Motor neuron (in vitro differentiated cells): ENCODE measurements at regions not wholly inside any gene's neighbourhood (a gene's known extent, or its start where the extent isn't known, plus 50 kb on each side); places are given as distances from the start of the nearest gene placed in this dataset.

Experiments
- ATAC-seq, 8 experiments: fragments of 200-7000 bp; cut with Tn5 transposase; replicated peaks in 6 of 8; 2 replicates each; pipeline ENCODE4 v1.8.0; 2021; ENCODE audit warnings: mild to moderate bottlenecking in 8 of 8, moderate library complexity in 8 of 8
- H3K27ac ChIP-seq, 2 donors: fragments of 250-450 bp; sonication (Bioruptor Pico); 2 replicates each; pipeline ENCODE4 v1.9.0; 2021; ENCODE audit warnings: antibody characterized with exemption in 2 of 2, mild to moderate bottlenecking in 2 of 2, moderate library complexity in 1 of 2
- H3K4me1 ChIP-seq, 2 donors: fragments of 250-450 bp; sonication (Bioruptor Pico); replicated peaks in 1 of 2; 2 replicates each; pipeline ENCODE4 v1.6.1; 2021; ENCODE audit warnings: antibody characterized with exemption in 2 of 2, mild to moderate bottlenecking in 2 of 2, moderate library complexity in 1 of 2
- H3K4me3 ChIP-seq, 5 donors: fragments of 250-450 bp; sonication (Bioruptor Pico); 2 replicates each; pipeline ENCODE4 v1.9.0; 2021; ENCODE audit warnings: antibody characterized with exemption in 5 of 5, mild to moderate bottlenecking in 5 of 5, moderate library complexity in 4 of 5
- WGBS, 10 experiments: fragments of 450-650 bp; shearing (Covaris generic); methylation state at CpG; one replicate each; pipeline ENCODE4 v1.0.0; 2022; 5-methylcytosine and 5-hydroxymethylcytosine counted together
- in situ Hi-C, 9 experiments: fragments of 400-800 bp; cut with MboI; loops; one replicate each; pipeline ENCODE4 v1.15.0; 2021; ENCODE audit warnings: low sequenced_read_pairs in 9 of 9, low pct_unique_long_range_greater_than_20kb in 2 of 9; ENCODE audit not compliant: unreplicated experiment in 9 of 9

GRCh38 chr15:93200837-93201226 is 111.8 kb upstream of the RGMA start:
- ATAC-seq, result no peak
- 10 to 100% (median 91%) methylated on average over 1 to 4 of the region's 4 CpGs; no CpG with 5 or more reads in 4 of the 10 experiments for WGBS, 10 experiments
- in situ Hi-C loops, result no loop called here

GRCh38 chr15:93200081-93200836 is 111.2 kb upstream of the RGMA start:
- Histone ChIP-seq H3K4me3 (no peak overlapping the region), H3K27ac (no peak overlapping the region), H3K4me1 (no peaks in the 10 kb centered on the region)
- WGBS, 10 experiments, result 5 to 69% (median 50%) methylated on average over 2 to 6 of the region's 6 CpGs; no CpG with 5 or more reads in 1 of the 10 experiments
- in situ Hi-C loops, result no loop called here
- ATAC-seq, result peak in 1 of 8 experiments; percentile 72

More at GRCh38 chr15:93200837-93201226, 111.8 kb upstream of the RGMA start:
- no peak overlapping the region for H3K27ac ChIP-seq
- H3K4me3 ChIP-seq, result no peak overlapping the region
- no peaks in the 10 kb centered on the region for H3K4me1 ChIP-seq

- Histone ChIP-seq H3K4me3 (no peak overlapping the region), H3K27ac (no peak overlapping the region), H3K4me1 (no peaks in the 10 kb centered on the region)
- in situ Hi-C loops, result no loop called here
- 6 to 100% (median 55%) methylated on average over 1 to 5 of the region's 5 CpGs; no CpG with 5 or more reads in 1 of the 10 experiments for WGBS, 10 experiments
- peak in 1 of 8 experiments; percentile 63 for ATAC-seq
Measured at GRCh38 chr15:93196135-93196670, 107.2 kb upstream of the RGMA start.

- in situ Hi-C loops, result no loop called here
- 28 to 100% (median 82%) methylated on average over 1 to 3 of the region's 3 CpGs; no CpG with 5 or more reads in 2 of the 10 experiments for WGBS, 10 experiments
- no peak overlapping the region for H3K27ac ChIP-seq
- H3K4me1 ChIP-seq, result no peaks in the 10 kb centered on the region
- ATAC-seq, result no peak
- no peak overlapping the region for H3K4me3 ChIP-seq
Measured at GRCh38 chr15:93195109-93195508, 106.1 kb upstream of the RGMA start.

- in situ Hi-C loops, result no loop called here
- ATAC-seq, result peak in 1 of 8 experiments; percentile 19
- no peak overlapping the region for H3K27ac ChIP-seq
- 20 to 93% (median 69%) methylated on average over 1 to 8 of the region's 8 CpGs; no CpG with 5 or more reads in 1 of the 10 experiments for WGBS, 10 experiments
- H3K4me3 ChIP-seq, result no peak overlapping the region
- H3K4me1 ChIP-seq, result peaks cover 6 to 7% of the 10 kb centered on the region in 2 donors
Measured at GRCh38 chr15:93190238-93190637, 101.2 kb upstream of the RGMA start.

- no peak overlapping the region for H3K4me3 ChIP-seq
- in situ Hi-C loops, result no loop called here
- 4 to 63% (median 19%) methylated on average over 2 to 4 of the region's 9 CpGs; no CpG with 5 or more reads in 5 of the 10 experiments for WGBS, 10 experiments
- H3K27ac ChIP-seq, result peak overlapping the region; percentile 30 to 36
- peaks cover 6 to 7% of the 10 kb centered on the region in 2 donors for H3K4me1 ChIP-seq
- peak in 6 of 8 experiments; percentile 23 to 83 (median 56) for ATAC-seq
Measured at GRCh38 chr15:93189561-93189960, 100.5 kb upstream of the RGMA start.

GRCh38 chr15:93188236-93188635 is 99.2 kb upstream of the RGMA start:
- in situ Hi-C loops, result no loop called here
- 35 to 88% (median 59%) methylated on average over 2 to 3 of the region's 3 CpGs; no CpG with 5 or more reads in 2 of the 10 experiments for WGBS, 10 experiments
- Histone ChIP-seq H3K4me3 (no peak overlapping the region), H3K27ac (no peak overlapping the region), H3K4me1 (peaks cover 7 to 8% of the 10 kb centered on the region in 2 donors)
- no peak for ATAC-seq

GRCh38 chr15:93185796-93186195 is 96.8 kb upstream of the RGMA start:
- Histone ChIP-seq H3K4me1 (peaks cover 16 to 17% of the 10 kb centered on the region in 2 donors), H3K4me3 (no peak overlapping the region), H3K27ac (no peak overlapping the region)
- 0 to 90% (median 73%) methylated on average over 1 to 3 of the region's 3 CpGs; no CpG with 5 or more reads in 2 of the 10 experiments for WGBS, 10 experiments
- ATAC-seq, result no peak
- in situ Hi-C loops, result no loop called here

GRCh38 chr15:93182703-93183205 is 93.7 kb upstream of the RGMA start:
- in situ Hi-C loops, result no loop called here
- Histone ChIP-seq H3K4me3 (no peak overlapping the region), H3K27ac (no peak overlapping the region), H3K4me1 (peaks cover 19 to 29% of the 10 kb centered on the region in 2 donors)
- peak in 3 of 8 experiments; percentile 30 to 66 (median 57) for ATAC-seq
- WGBS, 10 experiments, result 42 to 100% (median 64%) methylated on average over 1 to 8 of the region's 8 CpGs; no CpG with 5 or more reads in 1 of the 10 experiments

GRCh38 chr15:93180656-93181055 is 91.6 kb upstream of the RGMA start:
- WGBS, 10 experiments, result 17 to 100% (median 51%) methylated on average over 1 to 5 of the region's 6 CpGs; no CpG with 5 or more reads in 5 of the 10 experiments
- in situ Hi-C loops, result no loop called here
- Histone ChIP-seq H3K27ac (no peak overlapping the region), H3K4me3 (no peak overlapping the region), H3K4me1 (peaks cover 34 to 40% of the 10 kb centered on the region in 2 donors)
- ATAC-seq, result no peak

- peaks cover 40 to 41% of the 10 kb centered on the region in 2 donors for H3K4me1 ChIP-seq
- in situ Hi-C loops, result no loop called here
- WGBS, 10 experiments, result 50 to 100% methylated on average over 2 of the region's 7 CpGs; no CpG with 5 or more reads in 8 of the 10 experiments
- ATAC-seq, result peak in 5 of 8 experiments; percentile 24 to 44 (median 32)
- H3K27ac ChIP-seq, result no peak overlapping the region
- no peak overlapping the region for H3K4me3 ChIP-seq
Measured at GRCh38 chr15:93180128-93180527, 91.1 kb upstream of the RGMA start.

- WGBS, 10 experiments, result 22 to 83% (median 39%) methylated on average over 1 to 8 of the region's 17 CpGs; no CpG with 5 or more reads in 4 of the 10 experiments
- H3K4me3 ChIP-seq, result no peak overlapping the region
- H3K4me1 ChIP-seq, result peaks cover 41% of the 10 kb centered on the region in 2 donors
- peak in 5 of 8 experiments; percentile 32 to 43 (median 35) for ATAC-seq
- in situ Hi-C loops, result no loop called here
- no peak overlapping the region for H3K27ac ChIP-seq
Measured at GRCh38 chr15:93179700-93180102, 90.7 kb upstream of the RGMA start.

- in situ Hi-C loops, result no loop called here
- 38 to 100% (median 83%) methylated on average over 2 to 12 of the region's 15 CpGs; no CpG with 5 or more reads in 5 of the 10 experiments for WGBS, 10 experiments
- Histone ChIP-seq H3K4me1 (peaks cover 41% of the 10 kb centered on the region in 2 donors), H3K4me3 (no peak overlapping the region), H3K27ac (no peak overlapping the region)
- no peak for ATAC-seq
Measured at GRCh38 chr15:93179072-93179471, 90.1 kb upstream of the RGMA start.
